ENCODE measurements at regions not wholly inside any gene's neighbourhood (a gene's known extent, or its start where the extent isn't known, plus 50 kb on each side); places are given as distances from the start of the nearest gene placed in this dataset.

GRCh38 chr3:193794002-193794881 is 201.2 kb downstream of the OPA1 start:
- Histone ChIP-seq H3K36me3 (ENCODE audit: control insufficient read depth in 1 of 2, insufficient read depth in 2 of 2, low read length in 2 of 2) (no peaks in the 10 kb centered on the region), H2AFZ (ENCODE audit: low read depth, low read length, poor library complexity, severe bottlenecking) (no peak overlapping the region), H3K9ac (ENCODE audit: low read length) (no peak overlapping the region), H3K9me3 (ENCODE audit: control insufficient read depth in 1 of 2, insufficient read depth in 1 of 2, low read depth in 1 of 2, low read length in 2 of 2) (no peaks in the 10 kb centered on the region), H3K4me3 (replicated peaks in 1 of 2; ENCODE audit: low read depth in 1 of 2, low read length in 2 of 2) (no peak overlapping the region), H3K27ac (ENCODE audit: low read depth, low read length) (no peak overlapping the region), H3K4me2 (ENCODE audit: low read length) (no peak overlapping the region), H3K9me2 (ENCODE audit: insufficient read depth) (no peaks in the 10 kb centered on the region), H3K79me2 (ENCODE audit: insufficient read depth, low read length) (no peaks in the 10 kb centered on the region), H3K4me1 (ENCODE audit: control insufficient read depth in 1 of 2, insufficient read depth in 2 of 2, low read length in 2 of 2) (peaks cover 3 to 20% of the 10 kb centered on the region in 2 experiments; a peak in 3 of 4 replicates), H4K20me1 (ENCODE audit: insufficient read depth) (no peaks in the 10 kb centered on the region), H3K27me3 (ENCODE audit: insufficient read depth, low read length) (peaks cover 12% of the 10 kb centered on the region; the same call in 1 of the 2 replicates)
- POLR2A ChIA-PET = no interaction called here
- DNase-seq (ENCODE audit: low read depth, low spot score) (no peak), ATAC-seq (no peak)
- RAD21 ChIA-PET (ENCODE audit: low non-redundant PET in 1 of 2, low total read pairs in 2 of 2, uncharacterized antibody in 2 of 2, unreplicated experiment in 2 of 2) = no interaction called here
- no TSS peak for BruUV-seq (replicated peaks)
- no peak for TF ChIP-seq YY1 (IDR thresholded peaks at IDR 0.05; ENCODE audit: extremely low read depth, insufficient replicate concordance, low read depth, low read length)
- no peak for TF ChIP-seq JUND (IDR thresholded peaks at IDR 0.05)
- TF ChIP-seq, protein P1, sequence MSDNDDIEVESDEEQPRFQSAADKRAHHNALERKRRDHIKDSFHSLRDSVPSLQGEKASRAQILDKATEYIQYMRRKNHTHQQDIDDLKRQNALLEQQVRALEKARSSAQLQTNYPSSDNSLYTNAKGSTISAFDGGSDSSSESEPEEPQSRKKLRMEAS (IDR thresholded peaks at IDR 0.05) = no peak
- no peak for TF ChIP-seq ZNF274 (IDR thresholded peaks at IDR 0.05; ENCODE audit: low read depth, low read length)
- CTCF ChIA-PET = no interaction called here
- intact Hi-C loops (cut with micrococcal nuclease) = loop anchor here (5.0 kb wide), 1 partner anchor 78 kb away; no protein-coding TSS in a partner anchor

GRCh38 chr3:193795062-193795690 is 202.2 kb downstream of the OPA1 start:
- intact Hi-C loops (cut with micrococcal nuclease) = no loop called here

More at GRCh38 chr3:193795062-193795690, 202.2 kb downstream of the OPA1 start:
- RAD21 ChIA-PET (ENCODE audit: low non-redundant PET in 1 of 2, low total read pairs in 2 of 2, uncharacterized antibody in 2 of 2, unreplicated experiment in 2 of 2) = no interaction called here
- no peak overlapping the region for H3K4me2 ChIP-seq (ENCODE audit: low read length)
- CTCF ChIA-PET = no interaction called here
- peaks cover 12% of the 10 kb centered on the region; the same call in 1 of the 2 replicates for H3K27me3 ChIP-seq (ENCODE audit: insufficient read depth, low read length)
- H3K4me3 ChIP-seq (replicated peaks in 1 of 2; ENCODE audit: low read depth in 1 of 2, low read length in 2 of 2) = no peak overlapping the region
- H3K27ac ChIP-seq (ENCODE audit: low read depth, low read length) = no peak overlapping the region
- no peaks in the 10 kb centered on the region for H4K20me1 ChIP-seq (ENCODE audit: insufficient read depth)
- H3K9me3 ChIP-seq (ENCODE audit: control insufficient read depth in 1 of 2, insufficient read depth in 1 of 2, low read depth in 1 of 2, low read length in 2 of 2) = no peaks in the 10 kb centered on the region
- TF ChIP-seq ELF1 (IDR thresholded peaks at IDR 0.05; ENCODE audit: borderline replicate concordance, low read depth) (no peak), FOSL1 (IDR thresholded peaks at IDR 0.05; ENCODE audit: low read depth) (no peak), EZH2phosphoT487 (IDR thresholded peaks at IDR 0.05; ENCODE audit: borderline replicate concordance) (no peak), ZFX (IDR thresholded peaks at IDR 0.05) (no peak), SIN3A (IDR thresholded peaks at IDR 0.05; ENCODE audit: low read depth) (no peak), TCF7L2 (IDR thresholded peaks at IDR 0.05; ENCODE audit: borderline replicate concordance, extremely low read depth, insufficient read depth, insufficient read length) (no peak)
- H3K9me2 ChIP-seq (ENCODE audit: insufficient read depth) = no peaks in the 10 kb centered on the region
- H3K36me3 ChIP-seq (ENCODE audit: control insufficient read depth in 1 of 2, insufficient read depth in 2 of 2, low read length in 2 of 2) = no peaks in the 10 kb centered on the region
- no peak overlapping the region for H3K9ac ChIP-seq (ENCODE audit: low read length)
- POLR2A ChIA-PET = no interaction called here
- BruUV-seq (replicated peaks) = no TSS peak
- peaks cover 3 to 19% of the 10 kb centered on the region in 2 experiments; a peak in 3 of 4 replicates for H3K4me1 ChIP-seq (ENCODE audit: control insufficient read depth in 1 of 2, insufficient read depth in 2 of 2, low read length in 2 of 2)
- ATAC-seq = no peak
- no peak for DNase-seq (ENCODE audit: low read depth, low spot score)
- H3K79me2 ChIP-seq (ENCODE audit: insufficient read depth, low read length) = no peaks in the 10 kb centered on the region
- H2AFZ ChIP-seq (ENCODE audit: low read depth, low read length, poor library complexity, severe bottlenecking) = no peak overlapping the region
